ENCODE measurements at regions not wholly inside any gene's neighbourhood (a gene's known extent, or its start where the extent isn't known, plus 50 kb on each side); places are given as distances from the start of the nearest gene placed in this dataset.

DNA sequence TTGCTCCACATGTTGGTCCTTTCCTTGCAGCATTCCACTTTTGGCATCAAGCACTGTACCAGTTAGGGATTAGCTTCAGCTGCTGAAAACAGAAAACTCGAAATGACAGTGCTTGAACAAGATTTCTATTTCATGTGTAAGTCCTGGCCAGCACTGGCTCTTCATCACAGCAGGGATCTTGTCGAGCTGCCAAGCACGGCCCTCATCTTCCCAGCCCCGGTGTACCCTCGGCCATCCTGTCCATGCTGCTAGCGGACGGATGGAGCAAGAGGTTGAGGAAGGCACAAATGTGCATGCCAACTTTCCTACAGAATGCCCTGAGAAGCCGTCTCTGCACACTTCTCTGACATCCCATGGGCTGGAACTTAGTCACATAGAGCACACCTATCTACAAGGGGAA, 130.6 kb downstream of the TENT4A start:
- no peaks in the 10 kb centered on the region for H3K36me3 ChIP-seq (ENCODE audit: control insufficient read depth, insufficient read depth, low read length)
- CTCF ChIA-PET = no interaction called here

DNA sequence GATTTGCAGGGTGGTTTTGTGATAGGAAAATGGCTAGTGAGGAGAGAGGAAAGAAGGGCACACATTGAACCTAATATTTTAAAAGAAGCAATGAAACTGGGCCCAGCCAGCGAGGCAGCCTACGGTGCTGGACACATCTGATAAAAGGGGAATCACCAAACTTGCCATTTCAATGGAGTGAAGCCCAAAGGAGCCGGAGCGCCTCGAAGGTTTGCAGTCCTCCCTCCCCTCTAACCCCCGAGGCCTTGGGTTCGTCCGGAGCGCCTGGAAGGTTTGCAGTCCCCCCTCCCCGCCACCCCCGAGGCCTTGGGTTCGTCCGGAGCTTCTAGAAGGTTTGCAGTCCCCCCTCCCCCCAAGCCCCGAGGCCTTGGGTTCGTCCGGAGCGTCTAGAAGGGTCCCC, 132.6 kb downstream of the TENT4A start:
- Histone ChIP-seq H3K27me3 (ENCODE audit: control insufficient read depth, insufficient read depth, low read length) (no peaks in the 10 kb centered on the region), H3K27ac (ENCODE audit: low read length) (no peak overlapping the region), H3K4me3 (ENCODE audit: low read depth in 2 of 2, low read length in 2 of 2) (no peak overlapping the region), H3K36me3 (ENCODE audit: control insufficient read depth, insufficient read depth, low read length) (no peaks in the 10 kb centered on the region), H3K9me3 (ENCODE audit: control insufficient read depth, insufficient read depth, low read depth, low read length) (no peaks in the 10 kb centered on the region), H3K4me1 (ENCODE audit: control insufficient read depth, insufficient read depth, low read length) (no peaks in the 10 kb centered on the region)
- ChIA-PET POLR2A (interaction anchor here (0.6 kb wide), 1 partner anchor 540 kb away, joined by 3 read pairs; no protein-coding TSS in a partner anchor), CTCF (no interaction called here)
- in situ Hi-C loops (cut with HindIII; ENCODE audit: low pct_unique_long_range_greater_than_20kb, low sequenced_read_pairs) (no loop called here), intact Hi-C loops (cut with micrococcal nuclease; ENCODE audit: unreplicated experiment) (no loop called here)
- no TSS peak for BruUV-seq (replicated peaks)
- TF ChIP-seq, protein P1, sequence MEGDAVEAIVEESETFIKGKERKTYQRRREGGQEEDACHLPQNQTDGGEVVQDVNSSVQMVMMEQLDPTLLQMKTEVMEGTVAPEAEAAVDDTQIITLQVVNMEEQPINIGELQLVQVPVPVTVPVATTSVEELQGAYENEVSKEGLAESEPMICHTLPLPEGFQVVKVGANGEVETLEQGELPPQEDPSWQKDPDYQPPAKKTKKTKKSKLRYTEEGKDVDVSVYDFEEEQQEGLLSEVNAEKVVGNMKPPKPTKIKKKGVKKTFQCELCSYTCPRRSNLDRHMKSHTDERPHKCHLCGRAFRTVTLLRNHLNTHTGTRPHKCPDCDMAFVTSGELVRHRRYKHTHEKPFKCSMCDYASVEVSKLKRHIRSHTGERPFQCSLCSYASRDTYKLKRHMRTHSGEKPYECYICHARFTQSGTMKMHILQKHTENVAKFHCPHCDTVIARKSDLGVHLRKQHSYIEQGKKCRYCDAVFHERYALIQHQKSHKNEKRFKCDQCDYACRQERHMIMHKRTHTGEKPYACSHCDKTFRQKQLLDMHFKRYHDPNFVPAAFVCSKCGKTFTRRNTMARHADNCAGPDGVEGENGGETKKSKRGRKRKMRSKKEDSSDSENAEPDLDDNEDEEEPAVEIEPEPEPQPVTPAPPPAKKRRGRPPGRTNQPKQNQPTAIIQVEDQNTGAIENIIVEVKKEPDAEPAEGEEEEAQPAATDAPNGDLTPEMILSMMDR (IDR thresholded peaks at IDR 0.05) = no peak
- TF ChIP-seq SIN3A (IDR thresholded peaks at IDR 0.05; ENCODE audit: borderline replicate concordance, insufficient read depth, low read depth, low read length) (no peak), POLR2AphosphoS5 (IDR thresholded peaks at IDR 0.05; ENCODE audit: low read depth, low read length) (no peak), TCF7L2 (IDR thresholded peaks at IDR 0.05; ENCODE audit: low read depth, low read length) (no peak)
- TF ChIP-seq, protein P2, sequence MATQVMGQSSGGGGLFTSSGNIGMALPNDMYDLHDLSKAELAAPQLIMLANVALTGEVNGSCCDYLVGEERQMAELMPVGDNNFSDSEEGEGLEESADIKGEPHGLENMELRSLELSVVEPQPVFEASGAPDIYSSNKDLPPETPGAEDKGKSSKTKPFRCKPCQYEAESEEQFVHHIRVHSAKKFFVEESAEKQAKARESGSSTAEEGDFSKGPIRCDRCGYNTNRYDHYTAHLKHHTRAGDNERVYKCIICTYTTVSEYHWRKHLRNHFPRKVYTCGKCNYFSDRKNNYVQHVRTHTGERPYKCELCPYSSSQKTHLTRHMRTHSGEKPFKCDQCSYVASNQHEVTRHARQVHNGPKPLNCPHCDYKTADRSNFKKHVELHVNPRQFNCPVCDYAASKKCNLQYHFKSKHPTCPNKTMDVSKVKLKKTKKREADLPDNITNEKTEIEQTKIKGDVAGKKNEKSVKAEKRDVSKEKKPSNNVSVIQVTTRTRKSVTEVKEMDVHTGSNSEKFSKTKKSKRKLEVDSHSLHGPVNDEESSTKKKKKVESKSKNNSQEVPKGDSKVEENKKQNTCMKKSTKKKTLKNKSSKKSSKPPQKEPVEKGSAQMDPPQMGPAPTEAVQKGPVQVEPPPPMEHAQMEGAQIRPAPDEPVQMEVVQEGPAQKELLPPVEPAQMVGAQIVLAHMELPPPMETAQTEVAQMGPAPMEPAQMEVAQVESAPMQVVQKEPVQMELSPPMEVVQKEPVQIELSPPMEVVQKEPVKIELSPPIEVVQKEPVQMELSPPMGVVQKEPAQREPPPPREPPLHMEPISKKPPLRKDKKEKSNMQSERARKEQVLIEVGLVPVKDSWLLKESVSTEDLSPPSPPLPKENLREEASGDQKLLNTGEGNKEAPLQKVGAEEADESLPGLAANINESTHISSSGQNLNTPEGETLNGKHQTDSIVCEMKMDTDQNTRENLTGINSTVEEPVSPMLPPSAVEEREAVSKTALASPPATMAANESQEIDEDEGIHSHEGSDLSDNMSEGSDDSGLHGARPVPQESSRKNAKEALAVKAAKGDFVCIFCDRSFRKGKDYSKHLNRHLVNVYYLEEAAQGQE (IDR thresholded peaks at IDR 0.05; ENCODE audit: insufficient read depth in 1 of 2, low read depth in 2 of 2, low read length in 1 of 2) = no peak
- ATAC-seq (no peak), DNase-seq (ENCODE audit: low read depth, low spot score) (no peak)

More for the DNA sequence above, 130.6 kb downstream of the TENT4A start:
- BruUV-seq (replicated peaks) = no TSS peak
- Histone ChIP-seq H3K27me3 (ENCODE audit: control insufficient read depth, insufficient read depth, low read length) (no peaks in the 10 kb centered on the region), H3K9me3 (ENCODE audit: control insufficient read depth, insufficient read depth, low read depth, low read length) (no peaks in the 10 kb centered on the region), H3K4me1 (ENCODE audit: control insufficient read depth, insufficient read depth, low read length) (no peaks in the 10 kb centered on the region), H3K4me3 (ENCODE audit: low read depth in 2 of 2, low read length in 2 of 2) (no peak overlapping the region), H3K27ac (ENCODE audit: low read length) (no peak overlapping the region)
- in situ Hi-C loops (cut with HindIII; ENCODE audit: low pct_unique_long_range_greater_than_20kb, low sequenced_read_pairs) = no loop called here
- POLR2A ChIA-PET = no interaction called here
- intact Hi-C loops (cut with micrococcal nuclease; ENCODE audit: unreplicated experiment) = no loop called here
- TF ChIP-seq SIN3A (IDR thresholded peaks at IDR 0.05; ENCODE audit: borderline replicate concordance, insufficient read depth, low read depth, low read length) = no peak
- TF ChIP-seq, protein P1 (IDR thresholded peaks at IDR 0.05) = no peak
- TF ChIP-seq, protein P2 (IDR thresholded peaks at IDR 0.05; ENCODE audit: insufficient read depth in 1 of 2, low read depth in 2 of 2, low read length in 1 of 2) = no peak
- TF ChIP-seq POLR2AphosphoS5 (IDR thresholded peaks at IDR 0.05; ENCODE audit: low read depth, low read length) = no peak
- no peak for TF ChIP-seq TCF7L2 (IDR thresholded peaks at IDR 0.05; ENCODE audit: low read depth, low read length)
- ATAC-seq (no peak), DNase-seq (ENCODE audit: low read depth, low spot score) (no peak)

Measured in Panc1 (cell line).